ENCODE measurements at regions not wholly inside any gene's neighbourhood (a gene's known extent, or its start where the extent isn't known, plus 50 kb on each side); places are given as distances from the start of the nearest gene placed in this dataset.

DNA sequence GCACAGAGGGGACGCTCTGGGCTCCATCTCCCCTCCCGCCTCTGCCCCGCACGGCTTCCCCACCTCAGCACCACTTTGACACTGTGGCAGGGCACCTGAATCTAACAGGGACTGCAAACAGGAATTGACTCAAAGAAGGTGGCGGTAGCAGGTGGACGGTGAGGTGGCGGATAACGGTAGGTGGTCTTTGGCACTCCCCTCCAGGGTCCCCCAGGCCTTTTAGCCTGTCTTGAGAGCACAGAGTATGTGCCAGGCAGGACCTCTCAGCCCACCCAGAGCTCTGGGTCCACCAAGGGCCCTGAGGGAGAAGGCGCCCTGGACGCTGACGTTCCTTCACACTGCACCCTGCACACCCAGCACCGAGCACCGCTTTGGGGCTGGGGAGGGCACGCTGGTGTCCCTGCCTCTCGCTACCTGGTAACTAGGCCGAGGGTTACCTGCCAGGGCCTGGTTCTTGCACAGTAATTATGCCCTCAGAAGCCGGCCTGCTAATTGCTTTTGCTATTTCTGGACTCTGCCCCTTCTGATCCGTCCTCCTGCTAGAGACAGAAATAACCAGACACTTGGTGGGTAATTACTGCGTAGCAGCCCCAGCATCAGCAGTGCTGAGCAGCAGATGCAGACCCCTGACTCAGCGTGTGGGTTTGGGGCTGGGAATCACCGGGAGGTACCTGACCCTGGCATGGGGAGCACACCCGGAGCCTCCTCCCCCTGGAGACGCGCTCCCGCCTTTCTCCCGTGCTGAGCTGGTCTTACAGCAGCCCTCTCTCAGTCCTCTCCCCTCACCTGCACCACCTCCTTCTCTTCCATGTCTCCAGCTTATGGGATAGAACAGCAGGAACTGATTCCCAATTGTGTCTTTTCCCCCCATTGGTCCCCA lies 103.3 kb upstream of the B3GAT1 start:
- Histone ChIP-seq H3K27ac (ENCODE audit: insufficient read length, low read depth, low read length) (no peak overlapping the region), H4K20me1 (ENCODE audit: control insufficient read depth, insufficient read depth, insufficient read length) (no peaks in the 10 kb centered on the region), H2BK12ac (ENCODE audit: insufficient read length, low read depth, low read length) (no peak overlapping the region), H3K4me1 (ENCODE audit: insufficient read depth, low read length) (no peaks in the 10 kb centered on the region), H3K56ac (ENCODE audit: insufficient read length, low read depth, low read length) (no peak overlapping the region), H4K8ac (replicated peaks; ENCODE audit: insufficient read length, low read depth, low read length) (no peak overlapping the region), H2BK15ac (ENCODE audit: low read depth, low read length) (no peak overlapping the region), H4K5ac (ENCODE audit: insufficient read length, low read depth, low read length) (no peak overlapping the region), H3K27me3 (ENCODE audit: insufficient read depth, low read length) (no peaks in the 10 kb centered on the region), H4K91ac (ENCODE audit: insufficient read length, low read depth, low read length) (no peak overlapping the region), H3K9ac (ENCODE audit: extremely low read depth, insufficient read length, low read length) (no peak overlapping the region), H3K79me1 (ENCODE audit: insufficient read depth, low read depth, low read length, poor library complexity, severe bottlenecking) (no peaks in the 10 kb centered on the region), H3K23ac (ENCODE audit: insufficient read length, low read depth, low read length) (no peak overlapping the region), H2AK5ac (ENCODE audit: insufficient read length, low read length) (no peak overlapping the region), H2BK120ac (ENCODE audit: low read depth, low read length, poor library complexity, severe bottlenecking) (no peak overlapping the region), H2BK20ac (ENCODE audit: low read depth, low read length, poor library complexity, severe bottlenecking) (no peak overlapping the region), H3K9me3 (ENCODE audit: control insufficient read depth, low read depth, low read length) (no peaks in the 10 kb centered on the region), H3K79me2 (ENCODE audit: insufficient read depth, low read length) (no peaks in the 10 kb centered on the region), H3T11ph (ENCODE audit: low read length) (no peak overlapping the region), H3K4me2 (ENCODE audit: insufficient read depth, insufficient read length, low read length) (no peak overlapping the region), H3K14ac (ENCODE audit: insufficient read depth, low read length) (no peak overlapping the region; the same call in 1 of the 2 replicates), H3K18ac (ENCODE audit: insufficient read length, low read depth, low read length) (no peak overlapping the region), H3K4ac (ENCODE audit: low read depth, low read length) (no peak overlapping the region), H3K23me2 (ENCODE audit: insufficient read length, low read depth, low read length, poor library complexity, severe bottlenecking) (no peaks in the 10 kb centered on the region), H2BK5ac (ENCODE audit: insufficient read length, low read length) (no peak overlapping the region), H2AFZ (ENCODE audit: low read length) (no peak overlapping the region)
- TF ChIP-seq, protein P1, sequence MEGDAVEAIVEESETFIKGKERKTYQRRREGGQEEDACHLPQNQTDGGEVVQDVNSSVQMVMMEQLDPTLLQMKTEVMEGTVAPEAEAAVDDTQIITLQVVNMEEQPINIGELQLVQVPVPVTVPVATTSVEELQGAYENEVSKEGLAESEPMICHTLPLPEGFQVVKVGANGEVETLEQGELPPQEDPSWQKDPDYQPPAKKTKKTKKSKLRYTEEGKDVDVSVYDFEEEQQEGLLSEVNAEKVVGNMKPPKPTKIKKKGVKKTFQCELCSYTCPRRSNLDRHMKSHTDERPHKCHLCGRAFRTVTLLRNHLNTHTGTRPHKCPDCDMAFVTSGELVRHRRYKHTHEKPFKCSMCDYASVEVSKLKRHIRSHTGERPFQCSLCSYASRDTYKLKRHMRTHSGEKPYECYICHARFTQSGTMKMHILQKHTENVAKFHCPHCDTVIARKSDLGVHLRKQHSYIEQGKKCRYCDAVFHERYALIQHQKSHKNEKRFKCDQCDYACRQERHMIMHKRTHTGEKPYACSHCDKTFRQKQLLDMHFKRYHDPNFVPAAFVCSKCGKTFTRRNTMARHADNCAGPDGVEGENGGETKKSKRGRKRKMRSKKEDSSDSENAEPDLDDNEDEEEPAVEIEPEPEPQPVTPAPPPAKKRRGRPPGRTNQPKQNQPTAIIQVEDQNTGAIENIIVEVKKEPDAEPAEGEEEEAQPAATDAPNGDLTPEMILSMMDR (conservative IDR thresholded peaks at IDR 0.05) = no peak
- no peaks in the 10 kb centered on the region for H3K9me3 Mint-ChIP-seq
- DNase-seq = no peak
- H3K4me1 Mint-ChIP-seq = peaks cover 12 to 20% of the 10 kb centered on the region in 2 experiments
- H3K27me3 Mint-ChIP-seq (ENCODE audit: low read depth) = peaks cover 24% of the 10 kb centered on the region
- no CpG with 5 or more reads among the region's 26 CpGs for WGBS (ENCODE audit: extremely low coverage, insufficient read length, low lambda C conversion rate)
- H3K27ac Mint-ChIP-seq = no peak overlapping the region
- H3K36me3 Mint-ChIP-seq (ENCODE audit: insufficient read depth in 1 of 3, low read depth in 3 of 3) = no peaks in the 10 kb centered on the region
- H3K4me3 Mint-ChIP-seq = no peak overlapping the region
